Esophagus squamous epithelium (tissue), 4 donors: ENCODE measurements at regions not wholly inside any gene's neighbourhood (a gene's known extent, or its start where the extent isn't known, plus 50 kb on each side); places are given as distances from the start of the nearest gene placed in this dataset.
"Not testable (repeated sequence)": the region's sequence is repeated elsewhere in the genome, so short reads cannot be mapped to it uniquely, and the experiment has no call there.

Experiments
- POLR2A ChIP-seq, 4 donors: fragments of 450-650 bp; IDR thresholded peaks; one replicate each; pipeline ENCODE4 v1.6.1; 2017; ENCODE audit warnings: antibody characterized with exemption in 4 of 4, mild to moderate bottlenecking in 4 of 4, moderate library complexity in 3 of 4
- TF ChIP-seq, protein P1 (sequence below), 6 experiments: fragments of 450-650 bp in 4 of 6; fragments of 200-600 bp in 2 of 6; sonication (generic) in 2 of 6; IDR thresholded peaks; one replicate each; pipeline ENCODE4 v1.5.1; 2016 to 2019; ENCODE audit warnings: antibody characterized with exemption in 6 of 6, mild to moderate bottlenecking in 4 of 6, moderate library complexity in 4 of 6

DNA sequence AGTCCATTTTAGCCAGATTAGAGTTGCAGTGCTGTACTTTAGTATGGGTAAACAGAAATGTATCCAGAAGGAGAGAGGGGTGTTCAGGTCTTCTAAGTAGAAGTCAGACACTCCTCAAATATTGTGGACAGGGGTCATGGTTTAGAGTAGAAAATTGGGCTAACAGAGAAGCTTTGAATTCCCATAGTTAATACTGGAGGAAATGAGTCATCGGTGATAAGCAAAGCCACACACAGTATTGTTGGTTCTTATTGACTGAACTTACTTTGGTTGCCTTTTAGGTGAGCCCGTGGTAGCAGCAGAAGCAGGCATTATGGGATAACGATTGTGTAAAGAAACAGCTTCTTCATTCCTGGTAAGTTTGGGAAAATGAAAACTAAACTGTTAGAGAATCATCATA lies 66.7 kb upstream of the ERV3-1 start:
- TF ChIP-seq, protein P1, sequence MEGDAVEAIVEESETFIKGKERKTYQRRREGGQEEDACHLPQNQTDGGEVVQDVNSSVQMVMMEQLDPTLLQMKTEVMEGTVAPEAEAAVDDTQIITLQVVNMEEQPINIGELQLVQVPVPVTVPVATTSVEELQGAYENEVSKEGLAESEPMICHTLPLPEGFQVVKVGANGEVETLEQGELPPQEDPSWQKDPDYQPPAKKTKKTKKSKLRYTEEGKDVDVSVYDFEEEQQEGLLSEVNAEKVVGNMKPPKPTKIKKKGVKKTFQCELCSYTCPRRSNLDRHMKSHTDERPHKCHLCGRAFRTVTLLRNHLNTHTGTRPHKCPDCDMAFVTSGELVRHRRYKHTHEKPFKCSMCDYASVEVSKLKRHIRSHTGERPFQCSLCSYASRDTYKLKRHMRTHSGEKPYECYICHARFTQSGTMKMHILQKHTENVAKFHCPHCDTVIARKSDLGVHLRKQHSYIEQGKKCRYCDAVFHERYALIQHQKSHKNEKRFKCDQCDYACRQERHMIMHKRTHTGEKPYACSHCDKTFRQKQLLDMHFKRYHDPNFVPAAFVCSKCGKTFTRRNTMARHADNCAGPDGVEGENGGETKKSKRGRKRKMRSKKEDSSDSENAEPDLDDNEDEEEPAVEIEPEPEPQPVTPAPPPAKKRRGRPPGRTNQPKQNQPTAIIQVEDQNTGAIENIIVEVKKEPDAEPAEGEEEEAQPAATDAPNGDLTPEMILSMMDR (IDR thresholded peaks at IDR 0.05): not testable (repeated sequence)
- TF ChIP-seq POLR2A (IDR thresholded peaks at IDR 0.05): not testable (repeated sequence)
